ENCODE measurements at regions not wholly inside any gene's neighbourhood (a gene's known extent, or its start where the extent isn't known, plus 50 kb on each side); places are given as distances from the start of the nearest gene placed in this dataset.

DNA sequence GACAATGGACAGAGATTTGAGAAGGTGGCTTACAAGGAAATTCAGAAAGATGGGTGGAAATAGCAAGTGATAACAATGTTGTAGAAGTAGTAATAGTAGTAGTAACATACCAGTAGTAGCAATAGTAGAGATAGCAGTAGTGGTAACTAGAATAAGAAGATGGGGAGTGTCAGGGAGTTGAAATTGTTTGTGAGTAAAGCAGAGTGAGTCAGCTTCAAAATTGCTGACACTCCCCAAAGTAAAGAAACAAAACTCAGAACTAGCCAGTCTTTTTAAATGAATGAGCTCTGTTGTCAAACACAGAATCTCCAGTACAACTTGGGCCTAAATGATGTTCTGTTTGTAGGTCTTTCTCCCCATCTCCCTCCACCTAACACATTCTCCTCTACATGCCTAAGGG is 1040.9 kb downstream of the CBLN2 start:
- TF ChIP-seq, protein P1, sequence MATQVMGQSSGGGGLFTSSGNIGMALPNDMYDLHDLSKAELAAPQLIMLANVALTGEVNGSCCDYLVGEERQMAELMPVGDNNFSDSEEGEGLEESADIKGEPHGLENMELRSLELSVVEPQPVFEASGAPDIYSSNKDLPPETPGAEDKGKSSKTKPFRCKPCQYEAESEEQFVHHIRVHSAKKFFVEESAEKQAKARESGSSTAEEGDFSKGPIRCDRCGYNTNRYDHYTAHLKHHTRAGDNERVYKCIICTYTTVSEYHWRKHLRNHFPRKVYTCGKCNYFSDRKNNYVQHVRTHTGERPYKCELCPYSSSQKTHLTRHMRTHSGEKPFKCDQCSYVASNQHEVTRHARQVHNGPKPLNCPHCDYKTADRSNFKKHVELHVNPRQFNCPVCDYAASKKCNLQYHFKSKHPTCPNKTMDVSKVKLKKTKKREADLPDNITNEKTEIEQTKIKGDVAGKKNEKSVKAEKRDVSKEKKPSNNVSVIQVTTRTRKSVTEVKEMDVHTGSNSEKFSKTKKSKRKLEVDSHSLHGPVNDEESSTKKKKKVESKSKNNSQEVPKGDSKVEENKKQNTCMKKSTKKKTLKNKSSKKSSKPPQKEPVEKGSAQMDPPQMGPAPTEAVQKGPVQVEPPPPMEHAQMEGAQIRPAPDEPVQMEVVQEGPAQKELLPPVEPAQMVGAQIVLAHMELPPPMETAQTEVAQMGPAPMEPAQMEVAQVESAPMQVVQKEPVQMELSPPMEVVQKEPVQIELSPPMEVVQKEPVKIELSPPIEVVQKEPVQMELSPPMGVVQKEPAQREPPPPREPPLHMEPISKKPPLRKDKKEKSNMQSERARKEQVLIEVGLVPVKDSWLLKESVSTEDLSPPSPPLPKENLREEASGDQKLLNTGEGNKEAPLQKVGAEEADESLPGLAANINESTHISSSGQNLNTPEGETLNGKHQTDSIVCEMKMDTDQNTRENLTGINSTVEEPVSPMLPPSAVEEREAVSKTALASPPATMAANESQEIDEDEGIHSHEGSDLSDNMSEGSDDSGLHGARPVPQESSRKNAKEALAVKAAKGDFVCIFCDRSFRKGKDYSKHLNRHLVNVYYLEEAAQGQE (IDR thresholded peaks at IDR 0.05; ENCODE audit: insufficient read depth in 1 of 2, low read depth in 2 of 2, low read length in 2 of 2) = no peak
- TF ChIP-seq POLR2AphosphoS5 (IDR thresholded peaks at IDR 0.05; ENCODE audit: low read depth, low read length) = no peak
- no peak for TF ChIP-seq SIN3A (IDR thresholded peaks at IDR 0.05; ENCODE audit: borderline replicate concordance, insufficient read depth, low read length)

Data from PFSK-1 (cell line).